ENCODE measurements at regions not wholly inside any gene's neighbourhood (a gene's known extent, or its start where the extent isn't known, plus 50 kb on each side); places are given as distances from the start of the nearest gene placed in this dataset.

DNA sequence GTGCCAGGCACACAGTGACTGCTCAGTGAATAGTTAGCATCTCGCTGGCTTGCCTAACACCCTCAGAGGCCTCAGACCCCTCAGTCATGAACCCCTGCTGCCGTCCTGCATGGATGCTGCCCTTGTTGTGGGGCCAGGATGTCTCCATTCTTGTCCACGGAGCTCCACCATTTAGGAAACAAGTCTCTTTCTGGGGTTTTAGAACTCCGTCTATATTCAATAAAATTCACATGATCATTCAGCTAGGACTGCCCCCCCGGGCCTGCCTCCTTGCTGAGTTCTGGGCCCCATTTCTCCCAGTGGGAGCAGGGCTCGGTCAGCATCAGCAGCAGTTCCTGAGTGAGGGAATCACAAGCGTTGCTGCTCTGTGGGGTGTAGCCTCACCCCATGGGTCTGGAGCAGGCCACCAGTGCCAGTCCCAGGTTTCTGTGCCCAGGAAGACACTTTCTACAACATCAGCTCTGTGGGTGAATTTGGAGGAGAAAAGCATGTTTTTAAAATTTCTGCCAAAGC lies 134.1 kb downstream of the RHOU start:
- no peak overlapping the region for H3K4me3 ChIP-seq (ENCODE audit: low read depth, poor library complexity, severe bottlenecking)
- intact Hi-C loops (cut with DNase I; ENCODE audit: low total_unique reads): no loop called here
- DNase-seq (ENCODE audit: low spot score in 2 of 2): peak in 1 of 2 donors; percentile 64
- WGBS, 2 donors: 94 to 96% methylated on average over 7 of the region's 7 CpGs
- TF ChIP-seq, protein P1, sequence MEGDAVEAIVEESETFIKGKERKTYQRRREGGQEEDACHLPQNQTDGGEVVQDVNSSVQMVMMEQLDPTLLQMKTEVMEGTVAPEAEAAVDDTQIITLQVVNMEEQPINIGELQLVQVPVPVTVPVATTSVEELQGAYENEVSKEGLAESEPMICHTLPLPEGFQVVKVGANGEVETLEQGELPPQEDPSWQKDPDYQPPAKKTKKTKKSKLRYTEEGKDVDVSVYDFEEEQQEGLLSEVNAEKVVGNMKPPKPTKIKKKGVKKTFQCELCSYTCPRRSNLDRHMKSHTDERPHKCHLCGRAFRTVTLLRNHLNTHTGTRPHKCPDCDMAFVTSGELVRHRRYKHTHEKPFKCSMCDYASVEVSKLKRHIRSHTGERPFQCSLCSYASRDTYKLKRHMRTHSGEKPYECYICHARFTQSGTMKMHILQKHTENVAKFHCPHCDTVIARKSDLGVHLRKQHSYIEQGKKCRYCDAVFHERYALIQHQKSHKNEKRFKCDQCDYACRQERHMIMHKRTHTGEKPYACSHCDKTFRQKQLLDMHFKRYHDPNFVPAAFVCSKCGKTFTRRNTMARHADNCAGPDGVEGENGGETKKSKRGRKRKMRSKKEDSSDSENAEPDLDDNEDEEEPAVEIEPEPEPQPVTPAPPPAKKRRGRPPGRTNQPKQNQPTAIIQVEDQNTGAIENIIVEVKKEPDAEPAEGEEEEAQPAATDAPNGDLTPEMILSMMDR (IDR thresholded peaks at IDR 0.05): no peak
- TF ChIP-seq POLR2A (IDR thresholded peaks at IDR 0.05): no peak

DNA sequence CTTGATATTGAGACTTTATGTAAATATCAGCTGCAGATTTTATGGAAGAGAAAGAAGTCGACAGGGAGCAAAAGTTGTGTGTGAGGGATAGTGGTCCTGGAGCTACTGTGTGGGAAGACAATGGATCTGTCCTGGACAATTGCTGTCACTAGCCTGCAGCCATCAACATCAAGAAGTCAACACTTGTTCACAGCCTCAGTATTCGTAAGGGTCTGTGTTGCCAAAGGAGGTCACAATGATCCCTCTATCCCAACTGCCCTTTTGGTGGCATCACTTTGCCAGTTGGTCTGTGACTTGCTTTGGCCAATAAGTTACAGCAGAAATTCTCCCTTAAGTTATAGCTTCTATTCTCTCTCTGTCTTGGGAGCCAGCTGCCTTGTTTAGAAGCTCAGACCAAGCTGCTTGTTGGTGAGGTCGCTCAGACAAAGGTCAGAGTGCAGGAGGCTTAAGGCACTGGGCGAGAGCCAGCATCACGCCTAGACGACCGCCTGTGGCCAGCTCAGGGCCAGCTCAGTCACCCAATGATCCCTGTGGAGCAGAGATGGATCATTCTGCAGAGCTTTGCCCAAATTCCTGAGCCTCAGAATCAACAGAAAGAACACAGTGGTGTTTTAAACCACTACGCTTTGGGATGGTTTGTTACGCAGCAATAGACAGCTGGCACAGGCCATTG lies 134.9 kb downstream of the RHOU start:
- no peak for TF ChIP-seq POLR2A (IDR thresholded peaks at IDR 0.05)
- TF ChIP-seq, protein P1 (IDR thresholded peaks at IDR 0.05): no peak
- WGBS, 2 donors: 83 to 96% methylated on average over 9 of the region's 9 CpGs
- H3K4me3 ChIP-seq (ENCODE audit: low read depth, poor library complexity, severe bottlenecking): no peak overlapping the region
- intact Hi-C loops (cut with DNase I; ENCODE audit: low total_unique reads): no loop called here
- DNase-seq (ENCODE audit: low spot score in 2 of 2): peak in 1 of 2 donors; percentile 25

DNA sequence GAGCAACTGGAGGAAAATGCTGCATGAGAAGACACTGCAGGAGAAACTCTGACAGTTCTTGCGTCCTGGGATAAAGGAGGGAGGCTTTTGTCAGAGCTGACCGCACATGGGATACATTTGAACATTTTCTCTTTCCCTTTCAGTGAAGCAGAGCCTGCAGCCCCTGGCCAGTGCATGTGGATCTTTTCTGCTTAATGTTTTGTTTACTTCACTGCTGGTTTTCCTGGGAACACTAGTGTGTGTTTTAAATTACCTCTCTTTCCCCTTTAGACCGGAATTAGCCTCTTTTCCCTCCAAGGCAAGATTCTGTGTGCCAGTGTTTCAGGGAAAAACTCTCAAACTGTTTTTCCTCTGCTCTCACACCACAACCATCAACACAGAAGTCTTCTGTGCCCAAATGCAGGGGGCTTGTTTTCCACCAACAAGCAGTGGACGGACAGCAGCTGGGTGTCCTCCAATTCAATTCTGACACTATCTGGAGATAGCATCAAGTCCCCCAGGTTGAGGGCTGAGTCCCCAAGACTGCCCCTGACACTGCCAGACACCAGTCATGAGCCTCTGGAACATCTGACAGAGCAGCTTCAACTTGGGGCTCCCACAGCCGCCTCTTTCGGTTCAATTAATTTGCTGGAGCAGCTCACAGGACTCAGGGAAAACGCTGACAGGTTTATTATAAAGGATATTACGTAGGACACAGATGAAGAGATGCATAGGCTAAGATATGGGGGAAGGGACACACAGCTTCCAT lies 136.2 kb downstream of the RHOU start:
- TF ChIP-seq POLR2A (IDR thresholded peaks at IDR 0.05): no peak
- TF ChIP-seq, protein P1 (IDR thresholded peaks at IDR 0.05): no peak
- 66 to 77% methylated on average over 8 of the region's 8 CpGs for WGBS, 2 donors
- peak in 1 of 2 donors; percentile 42 for DNase-seq (ENCODE audit: low spot score in 2 of 2)
- intact Hi-C loops (cut with DNase I; ENCODE audit: low total_unique reads): no loop called here
- no peak overlapping the region for H3K4me3 ChIP-seq (ENCODE audit: low read depth, poor library complexity, severe bottlenecking)

DNA sequence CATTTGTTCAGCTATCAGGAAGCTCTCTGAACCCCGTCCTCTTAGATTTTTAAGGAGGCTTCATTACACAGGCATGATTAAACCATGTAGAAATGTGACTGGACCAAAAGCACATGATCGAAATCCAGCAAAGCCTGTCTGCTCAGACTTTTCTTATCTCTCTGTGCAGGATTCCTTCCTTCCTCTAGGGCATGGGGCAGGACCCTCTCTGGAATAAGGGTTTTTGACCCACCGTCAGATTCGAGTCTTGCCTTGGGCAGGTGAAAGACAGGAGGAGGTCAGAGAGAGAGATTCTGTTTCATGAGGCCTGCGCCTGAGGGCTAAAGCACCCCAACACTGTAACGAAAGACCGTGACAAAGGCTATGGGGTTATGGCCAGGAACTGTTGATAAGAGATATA lies 136.8 kb downstream of the RHOU start:
- H3K4me3 ChIP-seq (ENCODE audit: low read depth, poor library complexity, severe bottlenecking): no peak overlapping the region
- intact Hi-C loops (cut with DNase I; ENCODE audit: low total_unique reads): no loop called here
- DNase-seq (ENCODE audit: low spot score in 2 of 2): peak in 1 of 2 donors; percentile 25
- WGBS, 2 donors: 83 to 85% methylated on average over 7 of the region's 7 CpGs
- TF ChIP-seq, protein P1 (IDR thresholded peaks at IDR 0.05): no peak
- TF ChIP-seq POLR2A (IDR thresholded peaks at IDR 0.05): no peak

DNA sequence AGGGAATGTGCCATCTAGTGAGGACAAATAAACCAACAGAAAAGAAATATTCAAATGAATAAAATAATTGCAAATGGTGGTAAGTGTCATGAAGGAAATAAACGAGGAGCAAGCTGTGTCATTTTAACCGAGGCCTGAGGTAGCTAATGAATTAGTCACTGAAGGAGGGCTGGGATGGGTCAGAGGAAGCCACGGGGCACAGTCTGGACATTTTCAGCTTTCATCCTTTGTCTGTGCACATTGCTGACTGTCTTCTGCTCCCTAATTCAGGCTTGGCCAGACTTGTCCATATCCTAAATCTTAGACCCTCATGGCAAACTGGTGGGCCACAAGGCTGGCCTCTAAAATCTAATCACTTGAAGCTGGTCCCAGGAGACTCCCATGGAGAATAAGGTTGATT lies 138.4 kb downstream of the RHOU start:
- intact Hi-C loops (cut with DNase I; ENCODE audit: low total_unique reads): no loop called here
- peak in 1 of 2 donors; percentile 23 for DNase-seq (ENCODE audit: low spot score in 2 of 2)
- TF ChIP-seq POLR2A (IDR thresholded peaks at IDR 0.05): no peak
- TF ChIP-seq, protein P1 (IDR thresholded peaks at IDR 0.05): no peak
- no peak overlapping the region for H3K4me3 ChIP-seq (ENCODE audit: low read depth, poor library complexity, severe bottlenecking)
- WGBS, 2 donors: 79 to 84% methylated on average over 3 of the region's 3 CpGs
